Neural progenitor cell (in vitro differentiated cells): ENCODE measurements at regions not wholly inside any gene's neighbourhood (a gene's known extent, or its start where the extent isn't known, plus 50 kb on each side); places are given as distances from the start of the nearest gene placed in this dataset.

ENCODE experiments used
- CTCF ChIP-seq: fragments of 200-600 bp; sonication (generic); IDR thresholded peaks from 2 replicates; pipeline ENCODE4 v1.5.1; 2017; ENCODE audit warnings: antibody characterized with exemption, mild to moderate bottlenecking
- EZH2 ChIP-seq: fragments of 200-600 bp; sonication (generic); IDR thresholded peaks from 2 replicates; pipeline ENCODE4 v1.6.1; 2017; ENCODE audit warnings: antibody characterized with exemption, mild to moderate bottlenecking, moderate library complexity
- EZH2phosphoT487 ChIP-seq: fragments of 200-600 bp; sonication (generic); IDR thresholded peaks from 2 replicates; pipeline ENCODE4 v1.6.1; 2017; ENCODE audit warnings: antibody characterized with exemption

- no peak for TF ChIP-seq CTCF
- TF ChIP-seq EZH2, result no peak
- no peak for TF ChIP-seq EZH2phosphoT487
Measured at GRCh38 chr14:53430870-53431269, 277.7 kb upstream of the DDHD1 start.
